Activated T-cell treated with anti-CD3 and anti-CD28 coated beads, Interleukin-2, amount 50 U/mL, for 24 hours (primary cell): ENCODE measurements at regions not wholly inside any gene's neighbourhood (a gene's known extent, or its start where the extent isn't known, plus 50 kb on each side); places are given as distances from the start of the nearest gene placed in this dataset.

Experiments
- DNase-seq: peaks from one replicate; pipeline ENCODE4 v3.0.0-alpha.2; 2020
- H3K27ac Mint-ChIP-seq: 2 replicates; pipeline ENCODE4 v1.8.0; 2020; ENCODE audit warnings: mild to moderate bottlenecking, mixed read lengths
- H3K27me3 Mint-ChIP-seq: 2 replicates; pipeline ENCODE4 v1.8.0; 2020; ENCODE audit warnings: mixed read lengths
- H3K36me3 Mint-ChIP-seq: 2 replicates; pipeline ENCODE4 v1.8.0; 2020; ENCODE audit warnings: low read depth, mixed read lengths
- H3K4me1 Mint-ChIP-seq: 2 replicates; pipeline ENCODE4 v1.8.0; 2020; ENCODE audit warnings: low read depth, mixed read lengths
- H3K4me3 Mint-ChIP-seq: 2 replicates; pipeline ENCODE4 v1.8.0; 2020; ENCODE audit warnings: mild to moderate bottlenecking, moderate library complexity, mixed read lengths
- H3K9me3 Mint-ChIP-seq: 2 replicates; pipeline ENCODE4 v1.8.0; 2020; ENCODE audit warnings: mixed read lengths

- H3K36me3 Mint-ChIP-seq = no peaks in the 10 kb centered on the region
- no peak overlapping the region for H3K4me3 Mint-ChIP-seq
- no peak overlapping the region for H3K27ac Mint-ChIP-seq
- H3K27me3 Mint-ChIP-seq = peaks cover 4% of the 10 kb centered on the region
- DNase-seq = no peak
- H3K4me1 Mint-ChIP-seq = no peaks in the 10 kb centered on the region
- no peaks in the 10 kb centered on the region for H3K9me3 Mint-ChIP-seq
These were observed 68.1 kb upstream of the GRXCR1 start for GRCh38 chr4:42824278-42824977.

- Mint-ChIP-seq H3K27ac (no peak overlapping the region), H3K4me3 (no peak overlapping the region), H3K4me1 (peaks cover 1% of the 10 kb centered on the region), H3K9me3 (no peaks in the 10 kb centered on the region), H3K27me3 (no peaks in the 10 kb centered on the region), H3K36me3 (no peaks in the 10 kb centered on the region)
- DNase-seq = no peak
These were observed 71.3 kb upstream of the GRXCR1 start for GRCh38 chr4:42821230-42821629.

GRCh38 chr4:42819863-42820514, 72.5 kb upstream of the GRXCR1 start:
- peaks cover 1% of the 10 kb centered on the region for H3K4me1 Mint-ChIP-seq
- H3K4me3 Mint-ChIP-seq = no peak overlapping the region
- H3K36me3 Mint-ChIP-seq = no peaks in the 10 kb centered on the region
- DNase-seq = no peak
- H3K27me3 Mint-ChIP-seq = no peaks in the 10 kb centered on the region
- H3K27ac Mint-ChIP-seq = no peak overlapping the region
- H3K9me3 Mint-ChIP-seq = no peaks in the 10 kb centered on the region

- H3K27me3 Mint-ChIP-seq = no peaks in the 10 kb centered on the region
- H3K4me3 Mint-ChIP-seq = no peak overlapping the region
- H3K9me3 Mint-ChIP-seq = no peaks in the 10 kb centered on the region
- no peak for DNase-seq
- peaks cover 1% of the 10 kb centered on the region for H3K4me1 Mint-ChIP-seq
- H3K27ac Mint-ChIP-seq = no peak overlapping the region
- H3K36me3 Mint-ChIP-seq = no peaks in the 10 kb centered on the region
These were observed 74.6 kb upstream of the GRXCR1 start for GRCh38 chr4:42817913-42818312.

- Mint-ChIP-seq H3K4me1 (peaks cover 1% of the 10 kb centered on the region), H3K36me3 (no peaks in the 10 kb centered on the region), H3K9me3 (no peaks in the 10 kb centered on the region), H3K4me3 (no peak overlapping the region), H3K27ac (no peak overlapping the region), H3K27me3 (no peaks in the 10 kb centered on the region)
- no peak for DNase-seq
These were observed 75.6 kb upstream of the GRXCR1 start for GRCh38 chr4:42816880-42817400.

GRCh38 chr4:42816189-42816879, 76.2 kb upstream of the GRXCR1 start:
- no peak for DNase-seq
- Mint-ChIP-seq H3K4me1 (peaks cover 1% of the 10 kb centered on the region), H3K27me3 (no peaks in the 10 kb centered on the region), H3K9me3 (no peaks in the 10 kb centered on the region), H3K27ac (no peak overlapping the region), H3K4me3 (no peak overlapping the region), H3K36me3 (no peaks in the 10 kb centered on the region)

GRCh38 chr4:42809419-42810084, 83.0 kb upstream of the GRXCR1 start:
- Mint-ChIP-seq H3K4me3 (no peak overlapping the region), H3K36me3 (no peaks in the 10 kb centered on the region), H3K4me1 (no peaks in the 10 kb centered on the region), H3K27ac (no peak overlapping the region), H3K9me3 (no peaks in the 10 kb centered on the region), H3K27me3 (peaks cover 6% of the 10 kb centered on the region)
- DNase-seq = no peak

GRCh38 chr4:42806303-42806835, 86.1 kb upstream of the GRXCR1 start:
- H3K4me1 Mint-ChIP-seq = no peaks in the 10 kb centered on the region
- H3K4me3 Mint-ChIP-seq = no peak overlapping the region
- no peak for DNase-seq
- no peak overlapping the region for H3K27ac Mint-ChIP-seq
- H3K9me3 Mint-ChIP-seq = peaks cover 19% of the 10 kb centered on the region
- no peaks in the 10 kb centered on the region for H3K36me3 Mint-ChIP-seq
- peaks cover 10% of the 10 kb centered on the region for H3K27me3 Mint-ChIP-seq

- Mint-ChIP-seq H3K27me3 (no peaks in the 10 kb centered on the region), H3K9me3 (peaks cover 2% of the 10 kb centered on the region), H3K4me3 (no peak overlapping the region), H3K4me1 (peaks cover 11% of the 10 kb centered on the region), H3K27ac (no peak overlapping the region), H3K36me3 (no peaks in the 10 kb centered on the region)
- DNase-seq = no peak
These were observed 103.4 kb upstream of the GRXCR1 start for GRCh38 chr4:42789041-42789567.

- no peak overlapping the region for H3K27ac Mint-ChIP-seq
These were observed 105.4 kb upstream of the GRXCR1 start for GRCh38 chr4:42787079-42787463.

GRCh38 chr4:42786350-42787078, 106.0 kb upstream of the GRXCR1 start:
- H3K27me3 Mint-ChIP-seq = no peaks in the 10 kb centered on the region
- H3K36me3 Mint-ChIP-seq = no peaks in the 10 kb centered on the region
- H3K4me3 Mint-ChIP-seq = no peak overlapping the region
- H3K4me1 Mint-ChIP-seq = peaks cover 11% of the 10 kb centered on the region
- no peak overlapping the region for H3K27ac Mint-ChIP-seq
- DNase-seq = no peak
- H3K9me3 Mint-ChIP-seq = peaks cover 2% of the 10 kb centered on the region

More at GRCh38 chr4:42787079-42787463, 105.4 kb upstream of the GRXCR1 start:
- H3K4me1 Mint-ChIP-seq = peaks cover 11% of the 10 kb centered on the region
- H3K36me3 Mint-ChIP-seq = no peaks in the 10 kb centered on the region
- H3K4me3 Mint-ChIP-seq = no peak overlapping the region
- peaks cover 2% of the 10 kb centered on the region for H3K9me3 Mint-ChIP-seq
- no peaks in the 10 kb centered on the region for H3K27me3 Mint-ChIP-seq
- no peak for DNase-seq

GRCh38 chr4:42785817-42786216, 106.7 kb upstream of the GRXCR1 start:
- Mint-ChIP-seq H3K4me3 (no peak overlapping the region), H3K27me3 (no peaks in the 10 kb centered on the region), H3K9me3 (peaks cover 2% of the 10 kb centered on the region), H3K27ac (no peak overlapping the region), H3K36me3 (no peaks in the 10 kb centered on the region), H3K4me1 (peaks cover 11% of the 10 kb centered on the region)
- DNase-seq = no peak

- H3K9me3 Mint-ChIP-seq = peaks cover 2% of the 10 kb centered on the region
- DNase-seq = no peak
These were observed 111.2 kb upstream of the GRXCR1 start for GRCh38 chr4:42781315-42781714.

More at GRCh38 chr4:42781315-42781714, 111.2 kb upstream of the GRXCR1 start:
- Mint-ChIP-seq H3K27ac (no peak overlapping the region), H3K4me1 (no peaks in the 10 kb centered on the region), H3K4me3 (no peak overlapping the region), H3K27me3 (no peaks in the 10 kb centered on the region), H3K36me3 (no peaks in the 10 kb centered on the region)
